WTC11 (cell line): ENCODE measurements at regions not wholly inside any gene's neighbourhood (a gene's known extent, or its start where the extent isn't known, plus 50 kb on each side); places are given as distances from the start of the nearest gene placed in this dataset.

Source experiments
- CREB1 ChIP-seq: sonication (generic); formaldehyde crosslinking; IDR thresholded peaks from 2 replicates; pipeline ENCODE4 v1.8.0; 2023; ENCODE audit warnings: mild to moderate bottlenecking, missing genetic modification reagents
- JUN ChIP-seq: sonication (generic); formaldehyde crosslinking; IDR thresholded peaks from 2 replicates; pipeline ENCODE4 v1.8.0; 2023; ENCODE audit warnings: mild to moderate bottlenecking, missing genetic modification reagents
- NFYB ChIP-seq: sonication (generic); formaldehyde crosslinking; conservative IDR thresholded peaks from 2 replicates; pipeline ENCODE4 v1.8.0; 2022; ENCODE audit warnings: low read depth, missing genetic modification reagents
- SOX15 ChIP-seq: fragments of 250-450 bp; sonication (Bioruptor Pico); IDR thresholded peaks from 2 replicates; pipeline ENCODE4 v1.9.0; 2021; ENCODE audit warnings: mild to moderate bottlenecking
- TCF7 ChIP-seq: sonication (generic); formaldehyde crosslinking; IDR thresholded peaks from 2 replicates; pipeline ENCODE4 v1.8.0; 2022; ENCODE audit warnings: mild to moderate bottlenecking, low read depth, missing genetic modification reagents, moderate library complexity
- TP53 ChIP-seq: sonication (generic); formaldehyde crosslinking; IDR thresholded peaks from 2 replicates; pipeline ENCODE4 v1.8.1; 2023; ENCODE audit warnings: mild to moderate bottlenecking, missing genetic modification reagents
- ZNF138 ChIP-seq: sonication (generic); formaldehyde crosslinking; conservative IDR thresholded peaks from 2 replicates; pipeline ENCODE4 v1.8.1; 2022; ENCODE audit warnings: mild to moderate bottlenecking, moderate library complexity, missing genetic modification reagents
- ZNF232 ChIP-seq: sonication (generic); formaldehyde crosslinking; IDR thresholded peaks from 2 replicates; pipeline ENCODE4 v1.8.0; 2022; ENCODE audit warnings: mild to moderate bottlenecking, missing genetic modification reagents
- TF ChIP-seq, protein P1 (sequence below): fragments of 200-600 bp; IDR thresholded peaks from 2 replicates; pipeline ENCODE4 v1.8.0; 2022; ENCODE audit warnings: antibody characterized with exemption
- TF ChIP-seq, protein P2 (sequence below): sonication (generic); formaldehyde crosslinking; IDR thresholded peaks from 2 replicates; pipeline ENCODE4 v1.8.0; 2022; ENCODE audit warnings: missing genetic modification reagents
- TF ChIP-seq, protein P3 (sequence below): sonication (generic); formaldehyde crosslinking; IDR thresholded peaks from 2 replicates; pipeline ENCODE4 v1.8.1; 2023; ENCODE audit warnings: mild to moderate bottlenecking, missing genetic modification reagents
- TF ChIP-seq, protein P4 (sequence below): sonication (generic); formaldehyde crosslinking; conservative IDR thresholded peaks from 2 replicates; pipeline ENCODE4 v1.8.1; 2022; ENCODE audit warnings: mild to moderate bottlenecking, missing genetic modification reagents
- TF ChIP-seq, protein P5 (sequence below): sonication (generic); formaldehyde crosslinking; IDR thresholded peaks from 2 replicates; pipeline ENCODE4 v1.8.1; 2022; ENCODE audit warnings: low read depth, missing genetic modification reagents, borderline replicate concordance

DNA sequence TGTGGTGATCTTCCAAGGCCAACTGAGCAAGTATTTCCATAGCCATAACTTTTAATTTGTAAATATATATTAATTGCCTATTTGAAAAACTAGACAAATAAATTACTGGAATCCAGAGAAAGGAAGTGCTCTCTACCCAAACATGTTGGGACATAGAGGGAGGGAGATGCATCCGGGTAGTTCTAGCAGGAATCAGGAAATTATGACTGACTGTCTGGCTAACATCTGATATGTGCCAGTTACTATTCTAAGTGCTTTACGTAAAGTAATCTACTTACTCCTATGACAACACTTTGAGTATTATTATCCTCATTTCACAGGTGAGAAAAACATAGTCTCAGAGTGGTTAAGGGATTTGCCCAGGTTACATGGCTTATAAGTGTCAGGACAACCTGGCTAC is 147.7 kb upstream of the VASH1 start:
- TF ChIP-seq, protein P1, sequence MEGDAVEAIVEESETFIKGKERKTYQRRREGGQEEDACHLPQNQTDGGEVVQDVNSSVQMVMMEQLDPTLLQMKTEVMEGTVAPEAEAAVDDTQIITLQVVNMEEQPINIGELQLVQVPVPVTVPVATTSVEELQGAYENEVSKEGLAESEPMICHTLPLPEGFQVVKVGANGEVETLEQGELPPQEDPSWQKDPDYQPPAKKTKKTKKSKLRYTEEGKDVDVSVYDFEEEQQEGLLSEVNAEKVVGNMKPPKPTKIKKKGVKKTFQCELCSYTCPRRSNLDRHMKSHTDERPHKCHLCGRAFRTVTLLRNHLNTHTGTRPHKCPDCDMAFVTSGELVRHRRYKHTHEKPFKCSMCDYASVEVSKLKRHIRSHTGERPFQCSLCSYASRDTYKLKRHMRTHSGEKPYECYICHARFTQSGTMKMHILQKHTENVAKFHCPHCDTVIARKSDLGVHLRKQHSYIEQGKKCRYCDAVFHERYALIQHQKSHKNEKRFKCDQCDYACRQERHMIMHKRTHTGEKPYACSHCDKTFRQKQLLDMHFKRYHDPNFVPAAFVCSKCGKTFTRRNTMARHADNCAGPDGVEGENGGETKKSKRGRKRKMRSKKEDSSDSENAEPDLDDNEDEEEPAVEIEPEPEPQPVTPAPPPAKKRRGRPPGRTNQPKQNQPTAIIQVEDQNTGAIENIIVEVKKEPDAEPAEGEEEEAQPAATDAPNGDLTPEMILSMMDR: no peak
- TF ChIP-seq, protein P2, sequence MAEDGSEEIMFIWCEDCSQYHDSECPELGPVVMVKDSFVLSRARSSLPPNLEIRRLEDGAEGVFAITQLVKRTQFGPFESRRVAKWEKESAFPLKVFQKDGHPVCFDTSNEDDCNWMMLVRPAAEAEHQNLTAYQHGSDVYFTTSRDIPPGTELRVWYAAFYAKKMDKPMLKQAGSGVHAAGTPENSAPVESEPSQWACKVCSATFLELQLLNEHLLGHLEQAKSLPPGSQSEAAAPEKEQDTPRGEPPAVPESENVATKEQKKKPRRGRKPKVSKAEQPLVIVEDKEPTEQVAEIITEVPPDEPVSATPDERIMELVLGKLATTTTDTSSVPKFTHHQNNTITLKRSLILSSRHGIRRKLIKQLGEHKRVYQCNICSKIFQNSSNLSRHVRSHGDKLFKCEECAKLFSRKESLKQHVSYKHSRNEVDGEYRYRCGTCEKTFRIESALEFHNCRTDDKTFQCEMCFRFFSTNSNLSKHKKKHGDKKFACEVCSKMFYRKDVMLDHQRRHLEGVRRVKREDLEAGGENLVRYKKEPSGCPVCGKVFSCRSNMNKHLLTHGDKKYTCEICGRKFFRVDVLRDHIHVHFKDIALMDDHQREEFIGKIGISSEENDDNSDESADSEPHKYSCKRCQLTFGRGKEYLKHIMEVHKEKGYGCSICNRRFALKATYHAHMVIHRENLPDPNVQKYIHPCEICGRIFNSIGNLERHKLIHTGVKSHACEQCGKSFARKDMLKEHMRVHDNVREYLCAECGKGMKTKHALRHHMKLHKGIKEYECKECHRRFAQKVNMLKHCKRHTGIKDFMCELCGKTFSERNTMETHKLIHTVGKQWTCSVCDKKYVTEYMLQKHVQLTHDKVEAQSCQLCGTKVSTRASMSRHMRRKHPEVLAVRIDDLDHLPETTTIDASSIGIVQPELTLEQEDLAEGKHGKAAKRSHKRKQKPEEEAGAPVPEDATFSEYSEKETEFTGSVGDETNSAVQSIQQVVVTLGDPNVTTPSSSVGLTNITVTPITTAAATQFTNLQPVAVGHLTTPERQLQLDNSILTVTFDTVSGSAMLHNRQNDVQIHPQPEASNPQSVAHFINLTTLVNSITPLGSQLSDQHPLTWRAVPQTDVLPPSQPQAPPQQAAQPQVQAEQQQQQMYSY (CRISPR knock-in tag): no peak
- TF ChIP-seq TCF7 (CRISPR knock-in tag) (no peak), NFYB (CRISPR knock-in tag) (no peak), ZNF138 (CRISPR knock-in tag) (no peak), CREB1 (CRISPR knock-in tag) (no peak), ZNF232 (no peak), SOX15 (CRISPR knock-in tag) (no peak), TP53 (CRISPR knock-in tag) (no peak), JUN (CRISPR knock-in tag) (no peak)
- TF ChIP-seq, protein P3, sequence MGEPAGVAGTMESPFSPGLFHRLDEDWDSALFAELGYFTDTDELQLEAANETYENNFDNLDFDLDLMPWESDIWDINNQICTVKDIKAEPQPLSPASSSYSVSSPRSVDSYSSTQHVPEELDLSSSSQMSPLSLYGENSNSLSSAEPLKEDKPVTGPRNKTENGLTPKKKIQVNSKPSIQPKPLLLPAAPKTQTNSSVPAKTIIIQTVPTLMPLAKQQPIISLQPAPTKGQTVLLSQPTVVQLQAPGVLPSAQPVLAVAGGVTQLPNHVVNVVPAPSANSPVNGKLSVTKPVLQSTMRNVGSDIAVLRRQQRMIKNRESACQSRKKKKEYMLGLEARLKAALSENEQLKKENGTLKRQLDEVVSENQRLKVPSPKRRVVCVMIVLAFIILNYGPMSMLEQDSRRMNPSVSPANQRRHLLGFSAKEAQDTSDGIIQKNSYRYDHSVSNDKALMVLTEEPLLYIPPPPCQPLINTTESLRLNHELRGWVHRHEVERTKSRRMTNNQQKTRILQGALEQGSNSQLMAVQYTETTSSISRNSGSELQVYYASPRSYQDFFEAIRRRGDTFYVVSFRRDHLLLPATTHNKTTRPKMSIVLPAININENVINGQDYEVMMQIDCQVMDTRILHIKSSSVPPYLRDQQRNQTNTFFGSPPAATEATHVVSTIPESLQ (CRISPR knock-in tag): no peak
- TF ChIP-seq, protein P4, sequence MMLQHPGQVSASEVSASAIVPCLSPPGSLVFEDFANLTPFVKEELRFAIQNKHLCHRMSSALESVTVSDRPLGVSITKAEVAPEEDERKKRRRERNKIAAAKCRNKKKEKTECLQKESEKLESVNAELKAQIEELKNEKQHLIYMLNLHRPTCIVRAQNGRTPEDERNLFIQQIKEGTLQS (CRISPR knock-in tag): no peak
- TF ChIP-seq, protein P5, sequence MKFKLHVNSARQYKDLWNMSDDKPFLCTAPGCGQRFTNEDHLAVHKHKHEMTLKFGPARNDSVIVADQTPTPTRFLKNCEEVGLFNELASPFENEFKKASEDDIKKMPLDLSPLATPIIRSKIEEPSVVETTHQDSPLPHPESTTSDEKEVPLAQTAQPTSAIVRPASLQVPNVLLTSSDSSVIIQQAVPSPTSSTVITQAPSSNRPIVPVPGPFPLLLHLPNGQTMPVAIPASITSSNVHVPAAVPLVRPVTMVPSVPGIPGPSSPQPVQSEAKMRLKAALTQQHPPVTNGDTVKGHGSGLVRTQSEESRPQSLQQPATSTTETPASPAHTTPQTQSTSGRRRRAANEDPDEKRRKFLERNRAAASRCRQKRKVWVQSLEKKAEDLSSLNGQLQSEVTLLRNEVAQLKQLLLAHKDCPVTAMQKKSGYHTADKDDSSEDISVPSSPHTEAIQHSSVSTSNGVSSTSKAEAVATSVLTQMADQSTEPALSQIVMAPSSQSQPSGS (CRISPR knock-in tag): no peak
